Activated T-cell treated with anti-CD3 and anti-CD28 coated beads, Interleukin-2, amount 50 U/mL, for 48 hours (primary cell): ENCODE measurements at regions not wholly inside any gene's neighbourhood (a gene's known extent, or its start where the extent isn't known, plus 50 kb on each side); places are given as distances from the start of the nearest gene placed in this dataset.
"Not testable (repeated sequence)": the region's sequence is repeated elsewhere in the genome, so short reads cannot be mapped to it uniquely, and the experiment has no call there.

ENCODE experiments used
- DNase-seq, 2 experiments: peaks; one replicate each; pipeline ENCODE4 v3.0.0-alpha.2; 2020

- no peak for DNase-seq
Observed at GRCh38 chr11:25159341-25159740, 662.5 kb downstream of the LUZP2 start.

DNA sequence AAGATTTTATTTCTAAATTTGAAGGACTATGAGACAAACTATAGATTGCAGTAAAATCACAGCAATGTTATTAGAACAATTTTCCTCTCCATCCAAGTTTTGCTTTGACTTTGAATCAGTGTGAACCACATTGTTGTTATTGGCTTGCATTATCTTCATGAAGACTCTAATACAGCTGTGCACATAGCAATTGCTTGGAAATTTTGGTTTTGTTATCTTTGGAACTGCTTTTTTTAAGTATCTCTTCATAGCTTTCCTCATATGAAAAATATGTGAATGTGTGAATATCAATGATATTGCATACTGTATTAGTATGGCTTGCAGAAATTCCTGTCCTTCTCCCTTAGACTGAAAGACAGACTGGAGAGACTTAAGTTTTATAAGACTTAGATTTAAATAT, 666.6 kb downstream of the LUZP2 start:
- no peak for DNase-seq

DNA sequence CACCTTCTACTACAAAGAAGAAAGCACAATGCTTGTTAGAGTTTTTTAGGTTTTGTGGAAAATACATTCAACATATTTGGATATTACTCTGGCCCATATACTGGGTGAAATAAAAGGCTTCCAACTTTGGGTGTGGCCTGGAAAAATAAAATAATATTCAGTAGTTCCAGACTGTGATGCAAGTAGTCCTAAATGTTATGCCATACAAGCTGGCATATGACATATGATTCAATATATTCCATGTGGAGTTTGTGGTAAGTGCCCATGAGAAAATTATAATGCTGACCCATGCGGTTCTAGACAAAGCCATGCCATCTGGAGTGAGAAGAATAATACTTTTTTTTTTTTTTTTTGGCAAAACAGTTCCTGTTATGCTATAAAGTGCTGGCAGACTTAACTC, 683.3 kb downstream of the LUZP2 start:
- no peak for DNase-seq

GRCh38 chr11:25183411-25183810, 686.6 kb downstream of the LUZP2 start:
- DNase-seq, result no peak

DNA sequence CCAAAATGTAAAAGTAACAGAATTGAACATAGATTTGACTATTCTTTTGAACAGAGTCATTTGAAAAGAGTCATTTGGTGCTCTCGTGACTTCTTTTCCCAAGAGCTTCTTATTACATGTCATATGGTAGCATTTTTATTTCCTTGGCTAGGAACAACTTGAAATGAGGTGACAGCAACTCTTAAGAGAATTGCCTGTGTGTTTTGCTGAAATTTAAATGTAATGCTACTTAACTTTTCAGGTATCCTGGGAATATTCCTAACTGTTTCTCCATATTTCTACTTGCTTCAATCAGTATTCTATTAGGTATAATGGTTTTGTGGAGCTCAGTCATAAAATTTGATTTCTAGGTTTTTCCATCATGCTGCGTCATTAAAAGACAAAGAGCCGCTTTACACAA, 700.7 kb downstream of the LUZP2 start:
- DNase-seq, result no peak

DNA sequence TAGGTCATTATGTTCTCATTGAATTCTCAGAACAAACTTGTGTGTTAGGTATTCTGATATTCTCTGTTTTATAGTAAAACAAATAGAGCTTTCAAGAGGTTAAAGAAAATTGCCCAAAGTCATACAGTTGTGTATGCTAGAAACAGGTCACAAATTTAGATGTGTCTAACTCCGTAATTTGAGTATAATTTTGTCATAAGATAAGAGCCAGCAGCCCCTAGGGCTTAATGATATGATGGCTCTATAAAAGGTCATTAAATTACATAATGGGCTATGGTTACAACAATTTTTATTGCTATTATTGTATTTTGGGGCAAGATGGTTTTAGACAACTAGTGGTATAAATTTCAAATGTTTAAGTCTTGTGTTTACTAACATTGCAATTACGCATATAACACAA, 701.9 kb downstream of the LUZP2 start:
- no peak for DNase-seq

- no peak for DNase-seq
Observed at GRCh38 chr11:25200925-25201324, 704.1 kb downstream of the LUZP2 start.

DNA sequence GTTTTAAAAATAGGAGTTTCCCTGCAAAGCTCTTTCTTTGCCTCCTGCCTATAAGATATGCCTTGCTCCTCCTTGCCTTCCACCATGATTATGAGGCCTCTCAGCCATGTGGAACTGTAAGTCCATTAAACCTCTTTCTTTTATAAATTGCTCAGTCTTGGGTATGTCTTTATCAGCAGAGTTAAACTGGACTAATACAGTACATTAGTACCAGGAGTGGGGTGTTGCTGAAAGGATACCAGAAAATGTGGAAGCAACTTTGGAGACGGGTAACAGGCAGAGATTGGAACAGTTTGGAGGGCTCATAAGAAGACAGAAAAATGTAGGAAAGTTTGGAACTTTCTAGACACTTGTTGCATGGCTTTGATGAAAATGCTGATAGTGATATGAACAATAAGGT, 709.9 kb downstream of the LUZP2 start:
- DNase-seq, result no peak

GRCh38 chr11:25211635-25212254, 714.9 kb downstream of the LUZP2 start:
- no peak for DNase-seq

DNA sequence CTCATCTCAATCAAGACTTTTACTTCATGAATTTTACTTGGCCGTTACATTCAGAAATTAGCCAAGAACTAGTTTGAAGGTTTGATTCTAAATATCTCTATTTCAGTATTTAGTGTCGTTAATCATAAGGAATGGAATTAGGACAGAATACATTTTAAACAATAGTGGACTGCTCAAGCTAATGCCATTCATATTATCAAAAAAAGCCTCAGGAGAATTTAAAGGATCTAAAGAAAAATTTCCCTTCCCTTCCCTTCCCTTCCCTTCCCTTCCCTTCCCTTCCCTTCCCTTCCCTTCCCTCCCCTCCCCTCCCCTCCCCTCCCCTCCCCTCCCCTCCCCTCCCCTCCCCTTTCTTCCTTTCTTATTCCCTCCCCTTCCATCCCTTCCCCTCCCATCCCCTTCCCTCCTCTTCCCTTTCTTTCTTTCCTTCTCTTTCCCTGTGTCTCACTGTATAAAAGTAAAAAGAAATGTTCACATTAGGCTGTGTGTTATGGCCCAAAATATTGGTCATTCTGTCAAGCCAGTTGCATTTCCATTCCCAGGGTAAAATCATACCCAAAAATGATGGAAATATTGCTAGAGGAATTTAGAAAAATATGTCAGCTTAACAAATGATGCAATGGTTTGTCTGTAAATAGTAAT, 717.8 kb downstream of the LUZP2 start:
- no peak for DNase-seq

DNA sequence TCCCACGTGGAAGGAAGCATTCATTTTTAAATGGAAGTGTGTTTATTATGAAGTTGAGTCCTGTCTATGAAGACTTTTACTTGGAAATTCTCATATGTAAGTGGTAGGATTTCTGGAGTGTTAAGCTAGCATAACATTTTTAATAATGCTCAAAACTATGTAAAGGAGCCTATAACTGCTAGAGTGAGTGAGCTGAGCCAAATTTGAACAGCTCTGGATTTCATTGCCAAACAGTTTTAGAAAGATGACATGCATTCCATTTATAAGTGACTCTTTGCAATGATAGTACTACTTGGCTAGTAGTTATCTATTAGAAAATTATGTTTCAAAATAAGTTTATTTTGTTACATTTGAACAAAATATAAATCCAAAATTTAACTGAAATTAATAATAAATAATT, 721.2 kb downstream of the LUZP2 start:
- DNase-seq, result no peak

DNA sequence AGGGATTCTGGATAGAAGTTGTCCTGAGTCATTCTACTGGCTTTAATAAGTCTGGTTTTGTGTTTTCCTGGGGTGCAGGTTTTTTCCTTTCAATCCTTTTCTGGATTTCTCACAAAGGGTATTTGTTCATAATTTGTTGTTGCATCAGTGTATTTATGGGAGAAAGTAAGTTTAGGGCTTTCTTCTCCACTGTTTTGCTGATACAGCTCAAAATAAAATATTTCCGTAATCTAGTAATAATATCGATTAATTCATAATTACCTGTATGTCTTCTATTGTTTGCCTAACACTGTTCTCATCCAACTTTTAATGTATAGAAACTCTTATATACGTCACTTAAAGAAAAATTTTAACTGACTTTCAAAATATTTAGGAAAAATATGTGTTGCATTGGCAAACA, 728.2 kb downstream of the LUZP2 start:
- DNase-seq, result no peak

DNA sequence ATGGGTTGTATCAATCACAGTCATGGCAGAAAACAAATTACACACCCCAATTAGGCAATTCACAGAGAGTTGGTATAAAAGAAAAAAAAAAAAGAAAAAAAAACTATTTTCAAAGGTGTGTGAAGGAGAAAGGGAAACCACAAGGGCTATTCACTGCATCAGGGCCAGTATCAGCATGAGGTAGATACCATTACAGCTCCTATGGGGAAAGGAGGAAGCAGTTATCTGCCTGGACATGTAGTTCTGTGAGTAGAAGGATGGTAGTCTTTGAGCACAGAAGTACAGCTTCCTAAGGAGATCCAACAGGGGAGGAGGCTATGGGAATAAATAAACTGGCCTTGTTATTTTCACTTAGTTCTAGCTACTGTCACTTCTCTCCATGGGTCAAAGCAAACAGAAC, 746.1 kb downstream of the LUZP2 start:
- no peak for DNase-seq

DNA sequence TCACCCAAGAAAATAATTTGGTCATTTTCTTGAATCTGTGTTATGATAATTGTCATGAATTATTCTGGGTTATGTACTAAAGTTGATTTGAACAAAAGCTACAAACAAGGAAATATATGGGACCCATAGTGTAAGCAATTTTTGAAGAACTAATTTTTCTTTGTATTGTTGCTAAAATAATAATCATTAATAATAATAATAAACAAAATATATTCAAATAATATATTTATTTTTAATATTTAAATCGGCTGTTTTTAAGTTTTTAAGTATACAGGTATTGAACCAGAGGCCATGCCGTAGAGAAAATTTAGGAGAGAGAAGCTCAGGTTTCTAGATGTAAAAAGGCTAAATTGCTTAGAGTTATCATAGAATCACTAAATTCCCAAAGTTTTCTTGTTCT, 747.3 kb downstream of the LUZP2 start:
- DNase-seq, result no peak

- no peak for DNase-seq
Observed at GRCh38 chr11:25247336-25247735, 750.5 kb downstream of the LUZP2 start.

DNA sequence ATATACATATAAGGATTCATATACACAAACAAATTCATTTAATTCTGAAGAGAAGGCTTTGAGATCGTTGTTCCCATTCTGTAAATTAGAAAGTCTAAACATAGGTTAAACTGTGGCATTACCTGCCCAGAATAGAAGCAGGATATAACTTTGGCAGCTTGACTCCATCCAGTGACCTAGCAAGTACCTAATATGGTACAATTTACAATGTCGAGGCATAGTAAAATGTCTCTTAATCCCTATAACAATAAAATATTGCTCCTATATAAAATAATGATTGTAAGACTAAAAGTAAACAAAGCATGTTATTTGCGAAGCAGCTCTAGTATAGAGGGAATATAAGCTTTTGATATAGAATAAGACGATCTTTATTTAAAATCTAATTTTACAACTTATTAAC, 756.0 kb downstream of the LUZP2 start:
- no peak for DNase-seq

DNA sequence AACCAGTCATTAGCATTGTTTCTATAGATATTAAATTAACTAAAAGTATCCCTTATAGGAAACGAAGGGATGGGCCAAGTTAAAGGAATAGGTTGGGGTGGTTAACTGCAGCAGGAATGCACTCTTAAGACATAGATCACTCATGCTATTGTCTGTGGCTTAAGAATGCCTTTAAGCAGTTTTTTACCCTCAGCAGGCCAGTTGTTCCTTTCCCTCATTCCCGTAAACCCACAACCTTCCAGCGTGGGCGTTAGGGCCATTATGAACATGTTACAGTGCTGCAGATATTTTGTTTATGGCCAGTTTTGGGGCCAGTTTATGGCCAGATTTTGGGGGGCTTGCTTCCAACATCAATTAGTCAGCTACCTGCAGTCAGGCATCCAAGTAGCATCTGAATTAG, 767.0 kb downstream of the LUZP2 start:
- DNase-seq, result not testable (repeated sequence)

GRCh38 chr11:25271301-25271700, 774.4 kb downstream of the LUZP2 start:
- no peak for DNase-seq

DNA sequence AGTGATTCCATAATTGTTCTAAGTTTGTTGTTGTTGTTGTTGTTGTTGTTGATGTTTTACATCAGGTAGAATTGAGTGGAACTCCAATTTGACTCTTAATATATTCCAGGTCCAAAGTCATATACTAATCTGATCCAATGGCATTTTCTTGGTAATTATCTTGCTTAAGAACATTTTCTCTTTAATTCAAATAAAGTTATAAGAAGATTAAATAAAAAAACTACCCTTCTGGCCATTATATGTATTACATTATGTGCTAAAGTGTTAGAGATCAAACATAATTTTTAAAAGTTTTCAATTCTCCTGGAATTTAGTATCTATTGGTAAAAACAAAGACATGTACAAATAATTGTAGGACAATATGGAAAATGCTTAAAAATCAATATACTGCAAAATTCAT, 775.4 kb downstream of the LUZP2 start:
- DNase-seq, result no peak

DNA sequence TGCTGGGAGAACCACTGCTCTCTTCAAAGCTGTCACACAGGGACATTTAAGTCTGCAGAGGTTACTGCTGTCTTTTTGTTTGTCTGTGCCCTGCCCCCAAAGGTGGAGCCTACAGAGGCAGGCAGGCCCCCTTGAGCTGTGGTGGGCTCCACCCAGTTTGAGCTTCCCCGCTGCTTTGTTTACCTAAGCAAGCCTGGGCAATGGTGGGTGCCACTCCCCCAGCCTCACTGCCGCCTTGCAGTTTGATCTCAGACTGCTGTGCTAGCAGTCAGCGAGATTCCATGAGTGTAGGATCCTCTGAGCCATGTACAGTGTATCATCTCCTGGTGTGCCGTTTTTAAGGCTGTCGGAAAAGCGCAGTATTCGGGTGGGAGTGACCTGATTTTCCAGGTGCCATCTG, 784.0 kb downstream of the LUZP2 start:
- not testable (repeated sequence) for DNase-seq

DNA sequence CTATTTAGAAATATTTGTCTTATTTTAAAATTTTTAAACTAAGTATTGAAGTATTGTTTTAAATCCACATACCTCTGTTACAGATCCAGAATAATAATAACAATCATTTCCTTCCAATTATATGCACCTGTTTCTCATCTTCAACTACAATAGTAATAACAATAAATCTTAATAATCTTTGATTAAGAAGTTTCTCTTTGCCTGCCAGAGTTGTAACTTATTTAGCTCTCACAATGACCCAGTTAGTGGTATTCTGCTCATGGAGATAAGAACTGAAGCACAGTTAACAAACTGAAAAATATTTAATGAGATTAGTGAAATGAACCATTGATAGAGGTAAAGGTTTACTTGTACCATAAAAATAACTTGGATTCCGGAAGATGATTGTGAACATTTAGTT, 796.3 kb downstream of the LUZP2 start:
- no peak for DNase-seq

DNA sequence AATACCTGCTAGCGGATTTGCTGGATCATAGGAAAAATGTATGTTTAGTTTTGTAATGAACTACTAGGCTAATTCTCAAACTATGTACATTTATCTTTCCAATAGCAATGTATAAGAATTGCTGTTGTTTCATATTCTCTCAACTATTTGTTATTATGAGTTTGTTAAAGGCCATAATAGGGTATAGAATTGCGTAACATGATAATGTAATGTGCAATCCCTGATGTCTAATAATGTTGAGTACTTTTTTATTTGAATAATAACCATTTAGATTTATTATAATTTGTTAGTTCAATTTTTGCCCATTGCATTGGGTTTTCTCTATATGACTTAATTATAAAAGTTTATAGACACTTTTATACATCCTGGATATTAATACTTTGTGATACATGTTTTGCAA, 801.6 kb downstream of the LUZP2 start:
- DNase-seq, result no peak

DNA sequence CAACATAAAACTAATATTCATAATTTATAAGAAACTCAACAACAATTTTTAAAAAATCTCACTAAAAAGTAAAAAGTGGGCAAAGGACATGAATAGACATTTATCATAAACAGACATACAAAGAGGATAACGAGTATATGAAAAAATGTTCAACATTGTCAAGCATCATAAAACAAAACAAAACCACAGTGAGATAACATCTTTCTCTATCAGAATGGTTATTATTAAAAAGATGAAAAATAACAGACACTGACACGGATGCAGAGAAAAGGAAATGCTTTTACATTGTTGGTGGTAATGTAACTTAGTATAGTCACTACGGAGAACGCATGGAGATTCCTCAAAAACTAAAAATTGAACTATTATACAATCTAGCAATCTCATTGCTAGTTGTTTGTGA, 813.0 kb downstream of the LUZP2 start:
- no peak for DNase-seq

- no peak for DNase-seq
Observed at GRCh38 chr11:25317216-25317615, 820.4 kb downstream of the LUZP2 start.

DNA sequence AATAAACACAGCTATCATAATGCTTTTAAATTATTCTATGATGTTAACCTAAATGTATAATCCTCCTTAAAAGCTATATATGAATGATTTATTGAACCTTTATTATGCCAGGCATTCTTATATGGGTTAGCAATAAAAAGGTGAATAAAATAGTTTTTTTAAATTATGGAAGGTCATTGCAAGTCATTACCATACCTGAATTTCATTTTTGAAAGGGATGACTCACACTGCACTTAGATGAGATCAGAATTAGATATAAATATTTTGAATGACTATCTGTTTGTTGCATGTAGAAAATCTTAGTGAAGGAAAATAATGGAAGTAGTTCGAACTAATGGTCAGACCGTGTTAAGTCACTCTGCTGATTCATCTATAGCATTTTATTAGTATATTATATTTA, 822.3 kb downstream of the LUZP2 start:
- no peak for DNase-seq
